Esophagus squamous epithelium (tissue), 5 donors: ENCODE measurements at regions not wholly inside any gene's neighbourhood (a gene's known extent, or its start where the extent isn't known, plus 50 kb on each side); places are given as distances from the start of the nearest gene placed in this dataset.
"Not testable (repeated sequence)": the region's sequence is repeated elsewhere in the genome, so short reads cannot be mapped to it uniquely, and the experiment has no call there.

Experiments
- DNase-seq: peaks from one replicate; lab custom pipeline; 2025; lab: John Stamatoyannopoulos, UW
- H3K27ac ChIP-seq, 4 donors: fragments of 200-600 bp; sonication (generic); one replicate each; pipeline ENCODE4 v1.5.1; 2016 to 2019; ENCODE audit warnings: mild to moderate bottlenecking in 1 of 4
- H3K27me3 ChIP-seq, 4 donors: fragments of 200-600 bp; sonication (generic); 1 replicate in 3 of 4; 2 replicates in 1 of 4; pipeline versions ENCODE4 v1.5.1 to v1.6.0; 2017 to 2021; ENCODE audit warnings: antibody characterized with exemption in 1 of 4
- H3K36me3 ChIP-seq, 3 donors: fragments of 200-600 bp; sonication (generic); one replicate each; pipeline ENCODE4 v1.5.1; 2016 to 2019
- H3K4me1 ChIP-seq, 3 donors: fragments of 200-600 bp; sonication (generic); one replicate each; pipeline ENCODE4 v1.5.1; 2017 to 2019
- H3K4me3 ChIP-seq, 4 donors: fragments of 200-600 bp; sonication (generic); 1 replicate in 3 of 4; 2 replicates in 1 of 4; pipeline ENCODE4 v1.5.1; 2016 to 2019; ENCODE audit warnings: mild to moderate bottlenecking in 2 of 4, moderate library complexity in 1 of 4
- H3K9me3 ChIP-seq, 3 donors: fragments of 200-600 bp; sonication (generic); one replicate each; pipeline ENCODE4 v1.5.1; 2016 to 2019
- POLR2A ChIP-seq, 4 donors: fragments of 450-650 bp; IDR thresholded peaks; one replicate each; pipeline ENCODE4 v1.6.1; 2017; ENCODE audit warnings: antibody characterized with exemption in 4 of 4, mild to moderate bottlenecking in 4 of 4, moderate library complexity in 3 of 4
- WGBS, 2 donors: methylation state at CpG; one replicate each; pipeline ENCODE4 v1.1.5; 2018; 5-methylcytosine and 5-hydroxymethylcytosine counted together
- intact Hi-C: fragments of 100-400 bp; cut with DNase I; formaldehyde crosslinking; loops from one replicate; pipeline ENCODE4 v1.15.0; 2022
- TF ChIP-seq, protein P1 (sequence below), 6 experiments: fragments of 450-650 bp in 4 of 6; fragments of 200-600 bp in 2 of 6; sonication (generic) in 2 of 6; IDR thresholded peaks; one replicate each; pipeline ENCODE4 v1.5.1; 2016 to 2019; ENCODE audit warnings: antibody characterized with exemption in 6 of 6, mild to moderate bottlenecking in 4 of 6, moderate library complexity in 4 of 6
- donor health status: DM: yes; HTN: yes; CAD: no.

DNA sequence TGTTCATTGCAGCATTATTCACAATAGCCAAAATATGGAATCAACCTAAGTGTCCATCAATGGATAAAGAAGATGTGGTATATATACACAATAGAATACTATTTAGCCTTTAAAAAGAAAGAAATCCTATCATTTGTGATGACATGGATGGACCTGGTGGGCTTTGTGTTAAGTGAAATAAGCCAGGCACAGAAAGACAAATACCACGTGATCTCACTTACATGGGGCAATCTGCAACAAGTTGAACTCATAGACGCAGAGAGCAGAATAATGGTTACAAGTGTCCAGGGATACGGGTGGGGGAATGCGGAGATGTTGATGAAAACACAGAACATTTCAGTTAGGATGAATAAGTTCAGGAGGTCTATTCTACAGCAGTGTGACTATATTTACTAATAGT, 66.4 kb upstream of the ALDH1B1 start:
- no peak for DNase-seq

DNA sequence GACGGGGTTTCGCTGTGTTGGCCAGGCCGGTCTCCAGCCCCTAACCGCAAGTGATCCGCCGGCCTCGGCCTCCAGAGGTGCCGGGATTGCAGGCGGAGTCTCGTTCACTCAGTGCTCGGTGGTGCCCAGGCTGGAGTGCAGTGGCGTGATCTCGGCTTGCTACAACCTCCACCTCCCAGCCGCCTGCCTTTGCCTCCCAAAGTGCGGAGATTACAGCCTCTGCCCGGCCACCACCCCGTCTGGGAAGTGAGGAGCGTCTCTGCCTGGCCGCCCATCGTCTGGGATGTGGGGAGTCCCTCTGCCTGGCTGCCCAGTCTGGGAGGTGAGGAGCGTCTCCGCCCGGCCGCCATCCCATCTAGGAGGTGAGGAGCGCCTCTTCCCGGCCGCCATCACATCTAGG, 68.3 kb upstream of the ALDH1B1 start:
- intact Hi-C loops, H3K9me3 ChIP-seq, H3K4me1 ChIP-seq, DNase-seq, H3K27ac ChIP-seq, H3K36me3 ChIP-seq, H3K27me3 ChIP-seq, H3K4me3 ChIP-seq: not testable (repeated sequence)
- WGBS, 2 donors: no CpG with 5 or more reads among the region's 27 CpGs

More for the DNA sequence above, 66.4 kb upstream of the ALDH1B1 start:
- 93 to 94% methylated on average over 4 of the region's 4 CpGs for WGBS, 2 donors
- H3K4me3 ChIP-seq: no peak overlapping the region
- no peaks in the 10 kb centered on the region for H3K4me1 ChIP-seq
- intact Hi-C loops: no loop called here
- no peak overlapping the region for H3K27ac ChIP-seq
- no peaks in the 10 kb centered on the region for H3K27me3 ChIP-seq
- TF ChIP-seq, protein P1, sequence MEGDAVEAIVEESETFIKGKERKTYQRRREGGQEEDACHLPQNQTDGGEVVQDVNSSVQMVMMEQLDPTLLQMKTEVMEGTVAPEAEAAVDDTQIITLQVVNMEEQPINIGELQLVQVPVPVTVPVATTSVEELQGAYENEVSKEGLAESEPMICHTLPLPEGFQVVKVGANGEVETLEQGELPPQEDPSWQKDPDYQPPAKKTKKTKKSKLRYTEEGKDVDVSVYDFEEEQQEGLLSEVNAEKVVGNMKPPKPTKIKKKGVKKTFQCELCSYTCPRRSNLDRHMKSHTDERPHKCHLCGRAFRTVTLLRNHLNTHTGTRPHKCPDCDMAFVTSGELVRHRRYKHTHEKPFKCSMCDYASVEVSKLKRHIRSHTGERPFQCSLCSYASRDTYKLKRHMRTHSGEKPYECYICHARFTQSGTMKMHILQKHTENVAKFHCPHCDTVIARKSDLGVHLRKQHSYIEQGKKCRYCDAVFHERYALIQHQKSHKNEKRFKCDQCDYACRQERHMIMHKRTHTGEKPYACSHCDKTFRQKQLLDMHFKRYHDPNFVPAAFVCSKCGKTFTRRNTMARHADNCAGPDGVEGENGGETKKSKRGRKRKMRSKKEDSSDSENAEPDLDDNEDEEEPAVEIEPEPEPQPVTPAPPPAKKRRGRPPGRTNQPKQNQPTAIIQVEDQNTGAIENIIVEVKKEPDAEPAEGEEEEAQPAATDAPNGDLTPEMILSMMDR (IDR thresholded peaks at IDR 0.05): no peak
- H3K9me3 ChIP-seq: no peaks in the 10 kb centered on the region
- H3K36me3 ChIP-seq: no peaks in the 10 kb centered on the region

DNA sequence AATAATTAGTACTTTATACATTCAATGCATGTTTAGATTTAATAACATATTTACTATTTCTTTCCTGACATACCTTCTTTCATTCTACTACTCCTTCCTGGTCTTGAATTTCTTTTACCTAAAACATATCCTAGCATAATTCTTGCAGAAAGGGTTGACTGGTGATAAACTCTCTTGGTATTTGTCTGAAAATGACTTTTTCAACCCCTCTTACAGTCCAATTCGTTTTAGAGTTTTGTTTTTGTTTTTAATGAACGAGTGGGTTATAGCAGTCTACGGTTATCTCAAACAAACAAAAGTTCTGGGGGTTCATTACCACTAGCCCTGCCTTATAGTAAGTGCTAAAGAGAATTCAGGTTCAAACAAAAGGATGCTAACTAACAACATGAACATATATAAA, 69.6 kb upstream of the ALDH1B1 start:
- intact Hi-C loops: no loop called here
- no peaks in the 10 kb centered on the region for H3K9me3 ChIP-seq
- H3K36me3 ChIP-seq: no peaks in the 10 kb centered on the region
- TF ChIP-seq, protein P1 (IDR thresholded peaks at IDR 0.05): no peak
- TF ChIP-seq POLR2A (IDR thresholded peaks at IDR 0.05): no peak
- no peak overlapping the region for H3K27ac ChIP-seq
- H3K4me1 ChIP-seq: peaks cover 0 to 13% (median 6%) of the 10 kb centered on the region in 3 donors
- DNase-seq: no peak
- H3K27me3 ChIP-seq: no peaks in the 10 kb centered on the region
- no peak overlapping the region for H3K4me3 ChIP-seq
- 61 to 79% methylated on average over 3 of the region's 3 CpGs for WGBS, 2 donors

DNA sequence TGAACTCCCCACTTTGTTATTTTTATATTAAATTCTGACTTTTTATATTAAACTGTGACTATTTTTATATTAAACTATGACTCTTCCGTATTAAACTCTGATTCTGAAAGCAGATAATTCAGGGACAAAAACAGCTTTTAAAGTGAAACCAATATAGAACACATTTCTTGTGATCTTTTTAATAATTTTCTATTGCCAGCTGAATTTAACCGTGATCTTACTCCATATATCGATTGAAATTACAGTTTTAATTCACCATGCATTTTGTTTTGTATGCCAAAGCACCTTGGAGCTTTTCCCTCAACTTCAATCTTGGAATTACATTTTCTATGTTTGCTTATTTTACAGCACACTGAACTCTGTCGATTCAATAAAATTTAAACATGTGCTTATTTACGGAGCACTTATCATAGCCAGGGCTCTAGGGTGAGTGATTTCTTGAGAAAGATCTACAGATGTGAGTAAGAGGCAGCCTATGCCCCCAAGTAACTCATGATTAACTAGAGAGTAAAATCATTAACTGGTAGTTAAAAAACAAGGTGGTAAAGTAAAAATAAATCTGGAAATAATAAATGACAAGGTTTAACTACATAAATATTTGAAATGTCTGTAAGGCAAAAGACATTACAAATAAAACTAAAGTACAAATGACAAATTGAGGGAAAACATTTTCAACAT, 72.9 kb upstream of the ALDH1B1 start:
- peaks cover 0 to 13% (median 6%) of the 10 kb centered on the region in 3 donors for H3K4me1 ChIP-seq
- H3K36me3 ChIP-seq: no peaks in the 10 kb centered on the region
- no peak for TF ChIP-seq POLR2A (IDR thresholded peaks at IDR 0.05)
- TF ChIP-seq, protein P1 (IDR thresholded peaks at IDR 0.05): no peak
- peak overlapping the region in 2 of 4 donors; percentile 23 to 40 for H3K27ac ChIP-seq
- intact Hi-C loops: no loop called here
- no peaks in the 10 kb centered on the region for H3K9me3 ChIP-seq
- H3K4me3 ChIP-seq: peak overlapping the region in 1 of 4 donors; percentile 22
- DNase-seq: no peak
- no peaks in the 10 kb centered on the region for H3K27me3 ChIP-seq
- WGBS, 2 donors: 37 to 45% methylated on average over 5 of the region's 5 CpGs

DNA sequence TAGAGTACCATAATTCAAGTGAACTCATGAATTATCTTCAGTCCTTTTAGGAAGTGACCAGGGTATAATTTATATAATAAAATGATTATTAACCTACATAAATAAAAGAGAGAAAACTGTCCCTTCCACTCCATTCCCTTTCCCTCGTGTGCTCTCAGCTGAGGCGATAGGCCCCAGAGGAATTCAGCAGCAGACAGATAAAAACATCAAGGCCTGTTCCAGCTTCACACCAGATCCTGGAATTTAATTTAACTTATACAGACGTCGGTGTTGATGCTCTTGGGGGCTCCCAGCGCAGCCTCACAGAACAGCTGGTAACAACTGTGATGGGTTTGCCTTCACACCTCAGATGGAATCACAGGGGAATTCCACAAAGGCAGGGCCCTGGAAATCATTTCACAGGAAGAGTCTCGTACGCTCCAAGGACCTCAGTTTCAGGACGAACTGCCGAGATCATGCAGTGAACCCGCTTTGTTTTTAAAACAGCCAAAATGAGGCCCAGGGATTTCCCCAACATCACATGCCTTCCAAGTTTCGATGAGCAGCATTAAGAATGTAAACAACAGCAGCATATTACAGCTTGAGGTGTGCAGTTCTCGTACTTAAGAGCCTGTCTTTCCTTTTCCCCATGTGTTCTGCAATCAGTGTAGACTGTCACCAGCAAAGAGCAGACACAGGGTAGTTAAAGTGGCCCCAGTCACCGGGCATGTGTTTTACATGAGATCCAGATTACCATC, 73.6 kb upstream of the ALDH1B1 start:
- WGBS, 2 donors: 23 to 30% methylated on average over 13 of the region's 13 CpGs
- DNase-seq: no peak
- Histone ChIP-seq H3K27ac (peak overlapping the region in 2 of 4 donors; percentile 23 to 40), H3K9me3 (no peaks in the 10 kb centered on the region), H3K36me3 (no peaks in the 10 kb centered on the region), H3K27me3 (no peaks in the 10 kb centered on the region), H3K4me1 (peaks cover 0 to 13% (median 6%) of the 10 kb centered on the region in 3 donors), H3K4me3 (peak overlapping the region in 1 of 4 donors; percentile 22)
- TF ChIP-seq POLR2A (IDR thresholded peaks at IDR 0.05): no peak
- TF ChIP-seq, protein P1 (IDR thresholded peaks at IDR 0.05): no peak
- intact Hi-C loops: no loop called here
